CD8-positive, alpha-beta memory T cell (primary cell): ENCODE measurements at regions not wholly inside any gene's neighbourhood (a gene's known extent, or its start where the extent isn't known, plus 50 kb on each side); places are given as distances from the start of the nearest gene placed in this dataset.
A peak's percentile ranks its signal among the peaks of the same experiment; 100 is the strongest.

Experiments used
- CTCF ChIA-PET: fragments of 350-600 bp; sonication (Branson Sonifier 250); formaldehyde crosslinking; loops from one replicate; lab custom pipeline; 2021; ENCODE audit warnings: antibody characterized with exemption; lab: Charles Lee
- POLR2A ChIA-PET: fragments of 350-600 bp; sonication (Branson Sonifier 250); formaldehyde crosslinking; loops from one replicate; lab custom pipeline; 2021; ENCODE audit warnings: antibody characterized with exemption; lab: Charles Lee
- DNase-seq, 5 donors: peaks; one replicate each; pipeline versions ENCODE4 v3.0.0 to v3.0.0-alpha.2; 2020 to 2022; ENCODE audit warnings: mixed read lengths in 1 of 5
- H3K27ac ChIP-seq: one replicate; pipeline ENCODE4 v1.7.0; 2013; ENCODE audit warnings: low read depth, mild to moderate bottlenecking, low read length, moderate library complexity
- H3K27me3 ChIP-seq: 2 replicates; pipeline ENCODE4 v1.7.0; 2013; ENCODE audit warnings: low read length, mild to moderate bottlenecking; ENCODE audit not compliant: insufficient read depth, poor library complexity, severe bottlenecking
- H3K36me3 ChIP-seq: 2 replicates; pipeline ENCODE4 v1.7.0; 2013; ENCODE audit warnings: mild to moderate bottlenecking, low read length, moderate library complexity; ENCODE audit not compliant: insufficient read depth
- H3K4me1 ChIP-seq: 2 replicates; pipeline ENCODE4 v1.7.0; 2013; ENCODE audit warnings: mild to moderate bottlenecking, low read length, moderate library complexity; ENCODE audit not compliant: insufficient read depth
- H3K4me3 ChIP-seq: 2 replicates; pipeline ENCODE4 v1.7.0; 2013; ENCODE audit warnings: mild to moderate bottlenecking, low read length
- H3K9me3 ChIP-seq: 2 replicates; pipeline ENCODE4 v1.7.0; 2013; ENCODE audit warnings: mild to moderate bottlenecking, low read length
- H3K27ac Mint-ChIP-seq, 8 donors: one replicate each; pipeline ENCODE4 v1.8.0; 2020 to 2021; ENCODE audit warnings: mixed read lengths in 8 of 8, mild to moderate bottlenecking in 6 of 8, inconsistent platforms in 3 of 8, moderate library complexity in 3 of 8
- H3K27me3 Mint-ChIP-seq, 2 donors: one replicate each; pipeline ENCODE4 v1.8.0; 2020 to 2021; ENCODE audit warnings: mixed read lengths in 2 of 2, mild to moderate bottlenecking in 1 of 2, moderate library complexity in 1 of 2
- H3K36me3 Mint-ChIP-seq, 3 donors: one replicate each; pipeline ENCODE4 v1.8.0; 2020 to 2021; ENCODE audit warnings: mixed read lengths in 3 of 3, inconsistent platforms in 1 of 3, mild to moderate bottlenecking in 1 of 3
- H3K4me1 Mint-ChIP-seq, 3 donors: one replicate each; pipeline ENCODE4 v1.8.0; 2020 to 2021; ENCODE audit warnings: mixed read lengths in 3 of 3, inconsistent platforms in 1 of 3, mild to moderate bottlenecking in 1 of 3
- H3K4me3 Mint-ChIP-seq, 7 donors: one replicate each; pipeline ENCODE4 v1.8.0; 2020 to 2021; ENCODE audit warnings: mixed read lengths in 7 of 7, mild to moderate bottlenecking in 6 of 7, moderate library complexity in 4 of 7, inconsistent platforms in 2 of 7
- H3K9me3 Mint-ChIP-seq, 5 donors: one replicate each; pipeline ENCODE4 v1.8.0; 2020 to 2022; ENCODE audit warnings: mixed read lengths in 5 of 5, mild to moderate bottlenecking in 3 of 5, moderate library complexity in 2 of 5, inconsistent platforms in 1 of 5

- ChIA-PET CTCF (no interaction called here), POLR2A (no interaction called here)
- Mint-ChIP-seq H3K9me3 (peaks cover 0 to 6% (median 0%) of the 10 kb centered on the region in 5 donors), H3K27ac (no peak overlapping the region), H3K27me3 (peaks cover 0 to 4% of the 10 kb centered on the region in 2 donors), H3K4me1 (peaks cover 11 to 16% (median 13%) of the 10 kb centered on the region in 3 donors), H3K36me3 (no peaks in the 10 kb centered on the region), H3K4me3 (no peak overlapping the region)
- Histone ChIP-seq H3K9me3 (no peaks in the 10 kb centered on the region), H3K27ac (no peak overlapping the region), H3K4me3 (no peak overlapping the region), H3K36me3 (no peaks in the 10 kb centered on the region), H3K4me1 (no peaks in the 10 kb centered on the region), H3K27me3 (peaks cover 4% of the 10 kb centered on the region)
- DNase-seq: no peak
Measured at GRCh38 chr10:30190577-30191552, 131.5 kb upstream of the JCAD start.

GRCh38 chr10:30189238-30189580 lies 129.8 kb upstream of the JCAD start:
- Mint-ChIP-seq H3K27me3 (peaks cover 0 to 4% of the 10 kb centered on the region in 2 donors), H3K4me1 (peaks cover 11 to 16% (median 13%) of the 10 kb centered on the region in 3 donors), H3K9me3 (peaks cover 0 to 3% (median 0%) of the 10 kb centered on the region in 5 donors), H3K36me3 (no peaks in the 10 kb centered on the region), H3K27ac (no peak overlapping the region), H3K4me3 (no peak overlapping the region)
- POLR2A ChIA-PET: no interaction called here
- CTCF ChIA-PET: no interaction called here
- peaks cover 4% of the 10 kb centered on the region for H3K27me3 ChIP-seq
- H3K4me3 ChIP-seq: no peak overlapping the region
- no peak for DNase-seq
- H3K27ac ChIP-seq: no peak overlapping the region
- no peaks in the 10 kb centered on the region for H3K36me3 ChIP-seq
- no peaks in the 10 kb centered on the region for H3K4me1 ChIP-seq
- H3K9me3 ChIP-seq: no peaks in the 10 kb centered on the region

GRCh38 chr10:30188556-30189237 lies 129.3 kb upstream of the JCAD start:
- Histone ChIP-seq H3K27ac (no peak overlapping the region), H3K36me3 (no peaks in the 10 kb centered on the region), H3K4me1 (no peaks in the 10 kb centered on the region), H3K27me3 (peaks cover 4% of the 10 kb centered on the region), H3K4me3 (no peak overlapping the region), H3K9me3 (no peaks in the 10 kb centered on the region)
- Mint-ChIP-seq H3K4me1 (peaks cover 11 to 15% (median 13%) of the 10 kb centered on the region in 3 donors), H3K27me3 (peaks cover 0 to 4% of the 10 kb centered on the region in 2 donors), H3K9me3 (no peaks in the 10 kb centered on the region), H3K27ac (no peak overlapping the region), H3K36me3 (no peaks in the 10 kb centered on the region), H3K4me3 (no peak overlapping the region)
- POLR2A ChIA-PET: no interaction called here
- CTCF ChIA-PET: no interaction called here
- DNase-seq: no peak

GRCh38 chr10:30188101-30188500 lies 128.7 kb upstream of the JCAD start:
- peaks cover 0 to 4% of the 10 kb centered on the region in 2 donors for H3K27me3 Mint-ChIP-seq

GRCh38 chr10:30187010-30187409 lies 127.6 kb upstream of the JCAD start:
- no peaks in the 10 kb centered on the region for H3K4me1 ChIP-seq
- peaks cover 4% of the 10 kb centered on the region for H3K27me3 ChIP-seq
- peaks cover 0 to 4% of the 10 kb centered on the region in 2 donors for H3K27me3 Mint-ChIP-seq
- H3K36me3 ChIP-seq: no peaks in the 10 kb centered on the region
- H3K9me3 Mint-ChIP-seq: no peaks in the 10 kb centered on the region
- no peak overlapping the region for H3K27ac ChIP-seq
- H3K9me3 ChIP-seq: no peaks in the 10 kb centered on the region
- ChIA-PET POLR2A (no interaction called here), CTCF (no interaction called here)
- H3K4me3 ChIP-seq: no peak overlapping the region
- DNase-seq: no peak
- no peak overlapping the region for H3K27ac Mint-ChIP-seq
- no peak overlapping the region for H3K4me3 Mint-ChIP-seq
- no peaks in the 10 kb centered on the region for H3K36me3 Mint-ChIP-seq
- H3K4me1 Mint-ChIP-seq: no peaks in the 10 kb centered on the region

More at GRCh38 chr10:30188101-30188500, 128.7 kb upstream of the JCAD start:
- Histone ChIP-seq H3K9me3 (no peaks in the 10 kb centered on the region), H3K27ac (no peak overlapping the region), H3K27me3 (peaks cover 4% of the 10 kb centered on the region), H3K4me3 (no peak overlapping the region), H3K36me3 (no peaks in the 10 kb centered on the region), H3K4me1 (no peaks in the 10 kb centered on the region)
- Mint-ChIP-seq H3K36me3 (no peaks in the 10 kb centered on the region), H3K4me1 (peaks cover 6 to 9% (median 7%) of the 10 kb centered on the region in 3 donors), H3K27ac (no peak overlapping the region), H3K4me3 (no peak overlapping the region), H3K9me3 (no peaks in the 10 kb centered on the region)
- CTCF ChIA-PET: no interaction called here
- no peak for DNase-seq
- POLR2A ChIA-PET: no interaction called here

GRCh38 chr10:30186371-30186875 lies 127.0 kb upstream of the JCAD start:
- Histone ChIP-seq H3K27ac (no peak overlapping the region), H3K4me3 (no peak overlapping the region), H3K9me3 (no peaks in the 10 kb centered on the region), H3K4me1 (no peaks in the 10 kb centered on the region), H3K36me3 (no peaks in the 10 kb centered on the region), H3K27me3 (peaks cover 4% of the 10 kb centered on the region)
- H3K4me3 Mint-ChIP-seq: peak overlapping the region in 1 of 7 donors; percentile 8
- DNase-seq: no peak
- no peak overlapping the region for H3K27ac Mint-ChIP-seq
- ChIA-PET CTCF (no interaction called here), POLR2A (no interaction called here)
- peaks cover 0 to 4% of the 10 kb centered on the region in 2 donors for H3K27me3 Mint-ChIP-seq
- no peaks in the 10 kb centered on the region for H3K4me1 Mint-ChIP-seq
- no peaks in the 10 kb centered on the region for H3K9me3 Mint-ChIP-seq
- H3K36me3 Mint-ChIP-seq: no peaks in the 10 kb centered on the region

- H3K4me1 Mint-ChIP-seq: no peaks in the 10 kb centered on the region
- H3K27me3 Mint-ChIP-seq: peaks cover 0 to 4% of the 10 kb centered on the region in 2 donors
- no peak overlapping the region for H3K4me3 ChIP-seq
- H3K36me3 Mint-ChIP-seq: no peaks in the 10 kb centered on the region
- H3K4me3 Mint-ChIP-seq: no peak overlapping the region
- H3K9me3 ChIP-seq: no peaks in the 10 kb centered on the region
- ChIA-PET CTCF (no interaction called here), POLR2A (no interaction called here)
- H3K9me3 Mint-ChIP-seq: no peaks in the 10 kb centered on the region
- H3K36me3 ChIP-seq: no peaks in the 10 kb centered on the region
- no peak for DNase-seq
- no peak overlapping the region for H3K27ac Mint-ChIP-seq
- no peak overlapping the region for H3K27ac ChIP-seq
- H3K4me1 ChIP-seq: no peaks in the 10 kb centered on the region
- peaks cover 4% of the 10 kb centered on the region for H3K27me3 ChIP-seq
Measured at GRCh38 chr10:30185916-30186315, 126.5 kb upstream of the JCAD start.

GRCh38 chr10:30185341-30185740 lies 126.0 kb upstream of the JCAD start:
- H3K4me1 ChIP-seq: no peaks in the 10 kb centered on the region
- no peak for DNase-seq
- Mint-ChIP-seq H3K4me1 (no peaks in the 10 kb centered on the region), H3K27ac (peak overlapping the region in 1 of 8 donors; percentile 33), H3K36me3 (no peaks in the 10 kb centered on the region), H3K27me3 (peaks cover 0 to 4% of the 10 kb centered on the region in 2 donors), H3K9me3 (no peaks in the 10 kb centered on the region), H3K4me3 (no peak overlapping the region)
- no peak overlapping the region for H3K27ac ChIP-seq
- H3K36me3 ChIP-seq: no peaks in the 10 kb centered on the region
- ChIA-PET POLR2A (no interaction called here), CTCF (no interaction called here)
- peaks cover 4% of the 10 kb centered on the region for H3K27me3 ChIP-seq
- no peak overlapping the region for H3K4me3 ChIP-seq
- H3K9me3 ChIP-seq: no peaks in the 10 kb centered on the region
